G401 (cell line): ENCODE measurements at regions not wholly inside any gene's neighbourhood (a gene's known extent, or its start where the extent isn't known, plus 50 kb on each side); places are given as distances from the start of the nearest gene placed in this dataset.

Source experiments
- DNase-seq: peaks from one replicate; pipeline ENCODE4 v3.0.0-alpha.2; 2015; ENCODE audit warnings: low spot score
- in situ Hi-C: cut with HindIII; loops from 2 replicates; pipeline ENCODE4 v1.10.0; 2016; ENCODE audit warnings: low sequenced_read_pairs, mixed read lengths

- in situ Hi-C loops = loop anchor here (5.0 to 25.0 kb wide), 2 partner anchors 36 to 199 kb away; no protein-coding TSS in a partner anchor
- no peak for DNase-seq
Observed at GRCh38 chr5:135211791-135212190, 177.8 kb upstream of the PITX1 start.

DNA sequence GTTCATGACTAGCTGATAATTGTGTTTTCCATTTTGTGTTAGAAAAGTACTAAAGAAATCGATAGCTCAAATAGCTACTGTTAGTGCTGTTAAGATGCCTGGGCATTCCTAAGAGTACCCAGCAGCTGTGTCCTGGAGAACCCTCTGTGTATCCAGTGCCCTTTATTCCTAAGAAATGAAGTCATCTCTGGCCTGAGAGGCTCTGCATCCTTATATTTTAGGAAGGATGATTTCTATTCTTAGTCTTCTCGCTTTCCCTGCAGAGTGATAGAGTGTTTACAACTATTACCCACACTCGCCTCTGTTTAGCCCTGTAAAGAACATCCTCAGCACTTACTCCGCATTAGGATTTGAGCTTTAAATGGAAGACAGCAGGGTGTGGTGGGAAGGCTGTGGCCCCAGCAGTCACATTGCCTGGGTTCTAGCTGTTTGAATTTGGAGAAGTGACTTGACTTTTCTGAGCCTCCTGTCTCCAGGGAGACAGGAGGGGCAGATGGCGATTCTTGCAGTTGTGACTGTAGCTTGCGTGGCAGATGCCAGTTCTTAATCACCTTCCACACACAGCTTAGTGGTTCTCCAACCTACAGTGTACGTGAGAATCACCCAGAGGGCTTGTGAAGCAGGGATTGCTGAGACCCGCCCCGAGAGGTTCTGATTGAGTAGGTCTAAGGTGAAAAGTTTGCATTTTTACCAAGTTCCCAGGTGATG, 177.2 kb upstream of the PITX1 start:
- no peak for DNase-seq
- in situ Hi-C loops = loop anchor here (5.0 to 25.0 kb wide), 2 partner anchors 36 to 199 kb away; no protein-coding TSS in a partner anchor

DNA sequence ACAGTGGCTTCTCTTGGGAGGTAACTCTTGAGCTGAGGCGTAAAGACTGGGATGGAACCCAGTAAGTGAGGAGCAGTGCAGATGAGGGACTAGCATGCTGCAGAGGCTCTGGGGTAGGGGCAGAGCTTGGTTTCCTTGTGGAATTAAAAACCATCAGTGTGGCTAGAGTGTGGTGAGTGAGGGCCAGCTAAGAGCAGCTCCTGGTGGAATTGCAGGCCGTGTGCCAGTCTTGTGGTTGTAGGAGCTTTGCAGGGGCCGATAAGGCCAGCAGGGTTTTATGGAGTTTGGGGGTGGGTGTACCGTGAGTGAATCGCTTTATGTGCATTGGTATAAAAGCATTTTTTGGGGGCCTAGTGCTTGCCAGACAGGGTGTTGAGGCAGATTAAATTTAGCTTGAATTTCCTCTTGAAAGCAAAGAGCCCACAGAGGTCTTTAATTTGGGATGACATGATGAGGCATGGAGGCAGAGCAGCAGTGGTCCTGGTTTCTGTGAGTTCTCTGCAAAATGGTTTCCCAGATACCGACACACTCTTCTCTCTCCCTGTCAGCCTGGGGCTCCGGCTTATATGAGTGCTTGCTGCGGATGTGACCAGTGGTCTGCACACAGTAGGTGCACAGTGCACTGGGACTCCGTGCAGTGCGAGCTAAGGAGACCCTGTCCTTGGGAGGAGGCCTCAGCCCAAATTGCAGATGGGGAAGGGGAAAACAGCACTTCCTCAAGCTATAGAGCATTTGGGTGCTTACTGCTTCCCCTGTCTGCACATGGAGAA, 176.4 kb upstream of the PITX1 start:
- DNase-seq = no peak
- in situ Hi-C loops = loop anchor here (5.0 to 25.0 kb wide), 2 partner anchors 37 to 198 kb away; no protein-coding TSS in a partner anchor

DNA sequence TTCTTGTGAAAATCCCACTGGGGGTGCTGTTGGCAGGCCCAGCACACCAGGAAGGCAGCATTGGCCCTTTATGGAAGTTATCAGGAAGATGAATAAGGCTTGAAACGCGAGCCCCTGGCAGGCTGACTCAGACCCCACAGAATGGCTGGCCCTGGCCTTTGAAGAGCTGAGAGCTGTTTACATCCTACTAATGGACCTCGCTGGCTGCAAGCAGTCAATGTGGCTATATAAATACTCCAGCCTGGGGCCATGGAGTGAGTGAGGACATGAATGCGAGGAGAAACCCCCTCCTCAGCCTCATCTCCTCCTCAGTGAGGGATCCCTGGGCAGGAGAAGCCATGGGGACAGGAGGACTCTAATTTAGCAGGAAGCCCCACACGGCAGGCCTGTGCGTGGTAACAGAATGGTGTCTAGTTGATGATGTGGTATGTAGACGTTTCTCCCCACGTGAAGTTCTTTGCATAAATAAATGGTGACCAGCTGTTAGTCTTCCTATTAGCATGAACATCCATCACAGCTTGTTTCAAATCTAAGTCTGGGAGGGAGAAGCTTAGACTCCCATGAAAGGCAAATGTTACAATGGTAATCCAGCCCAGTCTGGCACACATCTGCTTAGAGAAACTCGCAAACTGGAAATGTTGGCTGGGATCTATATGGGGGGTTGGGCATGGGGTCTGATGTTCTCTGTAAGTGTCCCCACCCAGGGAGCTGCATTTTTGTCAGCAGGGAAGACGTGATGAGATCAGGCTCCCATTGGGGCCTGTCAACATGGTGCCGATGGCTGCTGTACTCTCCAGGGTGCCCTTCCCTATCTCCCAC, 175.1 kb upstream of the PITX1 start:
- no peak for DNase-seq
- in situ Hi-C loops = loop anchor here (25.0 kb wide), 1 partner anchor 197 kb away; no protein-coding TSS in a partner anchor

- in situ Hi-C loops = loop anchor here (25.0 kb wide), 1 partner anchor 196 kb away; no protein-coding TSS in a partner anchor
- DNase-seq = no peak
Observed at GRCh38 chr5:135208555-135208902, 174.5 kb upstream of the PITX1 start.

DNA sequence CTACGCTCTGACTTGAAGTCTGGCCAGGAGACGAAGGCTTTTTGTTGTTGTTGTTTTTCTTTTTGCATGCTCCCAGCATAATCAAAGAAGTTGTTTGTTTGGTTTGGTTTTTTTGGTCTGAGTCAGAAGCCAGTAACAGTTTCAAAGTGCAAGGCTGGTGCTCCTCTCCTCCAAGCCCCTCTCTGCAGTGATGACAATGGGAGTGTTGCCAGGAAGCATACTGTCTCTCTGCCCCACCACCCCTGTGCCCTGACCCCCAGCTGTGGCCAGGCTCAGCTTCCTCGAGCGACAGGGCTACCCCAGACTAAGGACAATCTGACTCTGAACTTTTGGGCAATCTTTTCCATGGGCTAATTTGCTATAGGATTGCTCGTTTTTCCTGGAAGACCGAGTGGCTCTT, 173.8 kb upstream of the PITX1 start:
- in situ Hi-C loops = loop anchor here (25.0 kb wide), 1 partner anchor 196 kb away; no protein-coding TSS in a partner anchor
- DNase-seq = no peak

DNA sequence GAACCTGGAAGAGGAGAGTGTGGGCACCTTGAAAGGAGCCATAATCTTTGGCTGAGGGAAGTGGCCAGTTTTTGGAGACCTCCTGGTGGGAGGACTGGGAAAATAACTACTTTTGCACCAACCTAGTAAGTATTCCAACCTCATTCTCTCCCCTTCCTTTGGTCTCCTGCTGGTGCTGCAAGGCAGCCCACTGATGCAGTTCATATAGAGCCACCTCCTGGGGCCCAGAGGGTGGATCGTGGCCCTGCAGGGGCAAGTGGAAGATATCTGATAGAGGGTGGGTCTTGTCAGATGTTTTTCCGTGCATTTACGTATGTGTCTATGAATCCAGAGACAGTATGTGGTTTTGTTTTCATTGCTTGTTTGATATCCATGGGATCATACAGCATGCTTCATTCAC, 172.8 kb upstream of the PITX1 start:
- in situ Hi-C loops = loop anchor here (25.0 kb wide), 1 partner anchor 195 kb away; no protein-coding TSS in a partner anchor
- DNase-seq = no peak

GRCh38 chr5:135205632-135206349, 171.8 kb upstream of the PITX1 start:
- DNase-seq = no peak
- in situ Hi-C loops = loop anchor here (25.0 kb wide), 1 partner anchor 193 kb away; no protein-coding TSS in a partner anchor

GRCh38 chr5:135204151-135204600, 170.1 kb upstream of the PITX1 start:
- DNase-seq = no peak
- in situ Hi-C loops = loop anchor here (25.0 kb wide), 1 partner anchor 192 kb away; no protein-coding TSS in a partner anchor

DNA sequence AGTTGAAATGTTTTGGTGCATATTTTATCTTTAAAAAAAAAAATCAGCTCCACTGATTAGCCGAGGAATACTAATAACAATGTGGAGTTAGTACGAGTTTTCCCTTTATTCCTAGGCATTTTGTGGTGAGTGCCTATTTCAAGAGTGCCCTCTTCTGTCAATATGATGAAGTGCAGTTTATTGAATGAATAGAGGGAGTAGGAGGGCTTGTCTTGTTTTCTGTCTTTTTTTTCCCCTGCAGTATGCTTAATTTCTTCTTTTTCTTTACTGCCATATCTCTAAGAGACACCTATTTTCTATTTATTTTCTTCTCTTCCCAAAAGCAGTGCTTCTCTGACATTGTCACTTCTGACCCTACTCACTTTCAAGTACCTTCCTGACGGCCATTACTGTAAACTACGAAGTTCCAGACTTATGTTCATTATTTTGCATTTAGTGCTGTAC, 169.6 kb upstream of the PITX1 start:
- in situ Hi-C loops = loop anchor here (25.0 kb wide), 1 partner anchor 191 kb away; no protein-coding TSS in a partner anchor
- DNase-seq = no peak

DNA sequence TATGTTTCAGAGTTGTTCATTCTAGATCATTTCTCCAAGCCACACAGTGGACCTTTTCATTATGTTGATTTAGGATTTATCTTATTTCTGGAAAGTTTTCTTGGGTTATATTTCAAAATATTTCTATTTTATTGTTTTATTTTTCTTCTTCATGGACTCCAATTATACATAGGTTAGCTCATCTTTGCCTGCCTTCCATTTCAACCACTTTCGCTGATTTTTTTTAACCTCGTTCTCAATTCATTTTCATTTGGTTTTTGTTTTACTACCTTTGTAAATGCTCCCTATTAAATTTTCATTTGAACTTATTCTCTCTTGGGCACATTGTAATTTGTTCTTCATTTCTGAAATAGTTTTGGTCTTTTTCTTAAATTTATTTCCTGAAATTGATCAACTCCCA, 169.0 kb upstream of the PITX1 start:
- in situ Hi-C loops = loop anchor here (25.0 kb wide), 1 partner anchor 191 kb away; no protein-coding TSS in a partner anchor
- DNase-seq = no peak

- in situ Hi-C loops = loop anchor here (25.0 kb wide), 1 partner anchor 188 kb away; no protein-coding TSS in a partner anchor
- DNase-seq = no peak
Observed at GRCh38 chr5:135199919-135200318, 165.9 kb upstream of the PITX1 start.

DNA sequence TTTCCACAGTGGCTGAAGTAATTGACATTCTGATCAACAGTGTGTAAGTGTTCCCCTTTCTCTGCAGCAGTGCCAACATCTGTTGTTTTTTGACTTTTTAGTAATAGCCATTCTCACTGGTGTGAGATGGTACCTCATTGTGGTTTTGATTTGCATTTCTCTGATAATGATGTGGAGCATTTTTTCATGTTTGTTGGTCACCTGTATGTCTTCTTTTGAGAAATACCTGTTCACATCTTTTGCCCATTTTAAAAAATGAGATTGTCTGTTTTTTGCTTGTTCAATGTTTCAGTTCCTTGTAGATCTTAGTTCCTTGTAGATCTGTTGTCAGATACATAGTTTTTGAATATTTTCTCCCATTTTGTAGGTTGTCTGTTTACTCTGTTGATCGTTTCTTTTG, 162.5 kb upstream of the PITX1 start:
- DNase-seq = no peak
- in situ Hi-C loops = no loop called here

DNA sequence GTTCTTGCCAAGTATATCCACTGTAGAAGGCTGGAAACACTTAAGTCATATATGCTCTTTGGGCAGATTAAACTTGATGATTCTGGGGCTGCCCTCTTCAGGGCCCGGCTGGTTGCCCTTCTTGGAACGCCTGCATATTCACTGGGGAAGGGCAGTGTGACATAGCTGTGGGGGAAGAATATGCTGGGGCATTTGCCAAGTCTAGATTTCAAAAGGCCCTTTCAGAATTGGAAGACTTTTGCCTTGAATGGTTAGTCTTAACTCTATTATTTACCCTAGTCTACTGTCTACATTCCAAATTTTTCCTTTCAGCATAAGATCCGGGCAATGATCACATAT, 161.2 kb upstream of the PITX1 start:
- DNase-seq = no peak
- in situ Hi-C loops = no loop called here

DNA sequence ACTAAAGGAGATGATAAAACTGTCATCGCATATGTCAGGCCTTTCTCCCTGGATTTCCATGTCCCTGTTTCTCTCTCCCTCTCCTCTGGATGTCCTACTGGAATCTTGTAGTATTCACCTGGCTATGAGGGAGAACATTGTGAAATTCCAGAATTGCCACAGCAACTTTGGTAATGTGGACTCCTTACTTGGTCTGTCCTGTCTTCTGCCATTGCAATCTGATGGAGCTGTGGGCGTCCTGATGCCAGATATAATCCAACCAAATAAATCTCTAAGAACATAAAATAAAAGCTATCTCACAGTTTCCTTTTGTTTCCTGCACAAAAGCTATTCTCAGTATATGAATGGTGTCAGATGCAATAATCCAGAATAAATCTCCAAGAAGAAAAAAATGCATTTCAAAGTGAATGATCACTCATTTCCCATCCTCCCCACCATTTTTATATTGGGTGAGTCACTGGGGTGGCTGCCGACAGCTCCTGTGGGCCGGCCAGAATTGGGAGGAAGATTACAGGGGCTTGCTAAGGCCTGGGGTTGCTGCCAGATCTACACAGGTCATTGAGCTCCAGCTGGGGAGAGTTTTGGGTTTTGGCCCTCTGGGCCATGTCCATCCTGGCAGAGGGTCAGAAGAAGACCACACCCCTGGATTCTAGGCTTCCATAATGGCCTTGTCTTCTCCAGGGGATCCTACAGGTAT, 160.7 kb upstream of the PITX1 start:
- no peak for DNase-seq
- in situ Hi-C loops = no loop called here

DNA sequence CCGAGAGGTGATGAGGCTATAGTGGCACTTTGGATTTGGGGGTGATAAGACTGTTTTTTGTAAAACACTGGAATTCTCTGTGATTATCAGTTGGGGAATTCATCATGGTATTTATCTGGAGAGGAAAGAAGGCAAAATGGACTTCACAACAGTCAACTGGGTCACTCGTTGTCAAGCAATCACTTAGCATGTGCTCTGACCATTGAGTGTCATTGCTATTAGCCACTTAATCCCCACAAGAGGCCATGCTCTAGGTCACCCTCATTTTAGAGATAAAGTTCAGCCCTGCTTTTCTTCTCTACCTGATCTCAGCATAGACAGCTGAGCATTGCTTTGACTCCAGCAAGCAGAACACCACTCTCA, 160.1 kb upstream of the PITX1 start:
- in situ Hi-C loops = no loop called here
- DNase-seq = no peak

DNA sequence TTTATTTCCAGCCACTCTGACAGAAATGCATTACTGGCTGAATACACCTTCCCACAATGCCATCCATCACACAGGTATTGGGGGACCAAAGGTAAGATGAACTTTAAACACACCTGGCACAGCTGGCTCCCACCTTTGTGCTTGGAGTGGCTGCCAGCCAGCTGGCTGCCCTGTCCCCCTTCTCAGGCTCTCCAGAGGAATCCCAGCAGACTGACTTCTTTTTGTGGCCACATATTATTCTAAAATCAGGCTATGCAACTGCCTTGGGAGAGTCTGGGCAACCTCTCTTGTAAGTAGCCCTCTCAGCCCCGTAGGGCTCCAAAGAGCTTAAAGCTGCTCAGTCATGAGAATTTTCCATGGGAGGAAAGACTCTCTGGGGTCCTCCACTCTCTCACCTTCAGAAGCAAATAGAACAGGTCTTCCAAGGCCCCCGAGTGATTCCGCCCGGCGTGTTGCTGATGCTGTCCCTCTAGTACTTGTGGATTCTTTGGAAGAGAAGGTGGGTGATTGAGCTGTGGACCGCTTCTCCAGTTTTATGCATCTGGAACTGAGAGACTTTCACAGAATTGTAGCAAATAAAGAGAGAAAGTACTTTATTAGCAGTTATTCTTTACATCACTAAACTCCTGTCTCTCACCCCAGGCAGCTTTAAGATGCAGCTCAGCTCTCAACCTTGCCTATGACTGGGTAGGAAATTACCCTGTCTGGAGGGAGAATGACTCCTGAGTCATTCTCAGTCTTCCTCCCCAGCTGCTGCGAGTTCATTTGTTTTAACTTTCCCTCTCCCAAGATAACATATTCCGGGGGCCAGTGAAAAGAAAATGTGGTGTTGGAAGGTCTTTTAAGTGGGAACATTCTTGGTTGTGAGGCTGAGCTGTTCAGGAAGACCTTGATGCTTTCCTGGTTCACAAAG, 159.4 kb upstream of the PITX1 start:
- in situ Hi-C loops = no loop called here
- no peak for DNase-seq
